ENCODE measurements at regions not wholly inside any gene's neighbourhood (a gene's known extent, or its start where the extent isn't known, plus 50 kb on each side); places are given as distances from the start of the nearest gene placed in this dataset.

DNA sequence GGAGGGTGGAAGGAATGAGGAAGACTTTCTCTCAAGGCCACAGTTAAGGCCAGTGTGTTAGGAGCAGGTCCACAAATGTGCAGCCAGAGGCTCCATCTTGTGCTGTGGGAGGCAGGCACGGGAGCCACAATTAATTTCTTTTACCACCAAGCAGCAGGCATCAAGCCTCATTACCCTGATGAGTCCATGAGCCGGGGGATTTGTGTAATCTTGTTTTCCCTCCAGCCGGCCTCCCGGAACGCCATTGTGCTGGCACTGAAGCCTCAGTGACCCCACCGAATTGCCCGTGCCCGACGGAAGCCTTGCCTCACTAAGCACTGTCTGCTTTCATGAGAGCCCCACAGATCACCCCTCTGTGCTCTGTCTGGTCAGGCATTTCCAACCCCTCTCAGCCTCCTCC is 154.7 kb upstream of the STX18 start:
- TF ChIP-seq, protein P1, sequence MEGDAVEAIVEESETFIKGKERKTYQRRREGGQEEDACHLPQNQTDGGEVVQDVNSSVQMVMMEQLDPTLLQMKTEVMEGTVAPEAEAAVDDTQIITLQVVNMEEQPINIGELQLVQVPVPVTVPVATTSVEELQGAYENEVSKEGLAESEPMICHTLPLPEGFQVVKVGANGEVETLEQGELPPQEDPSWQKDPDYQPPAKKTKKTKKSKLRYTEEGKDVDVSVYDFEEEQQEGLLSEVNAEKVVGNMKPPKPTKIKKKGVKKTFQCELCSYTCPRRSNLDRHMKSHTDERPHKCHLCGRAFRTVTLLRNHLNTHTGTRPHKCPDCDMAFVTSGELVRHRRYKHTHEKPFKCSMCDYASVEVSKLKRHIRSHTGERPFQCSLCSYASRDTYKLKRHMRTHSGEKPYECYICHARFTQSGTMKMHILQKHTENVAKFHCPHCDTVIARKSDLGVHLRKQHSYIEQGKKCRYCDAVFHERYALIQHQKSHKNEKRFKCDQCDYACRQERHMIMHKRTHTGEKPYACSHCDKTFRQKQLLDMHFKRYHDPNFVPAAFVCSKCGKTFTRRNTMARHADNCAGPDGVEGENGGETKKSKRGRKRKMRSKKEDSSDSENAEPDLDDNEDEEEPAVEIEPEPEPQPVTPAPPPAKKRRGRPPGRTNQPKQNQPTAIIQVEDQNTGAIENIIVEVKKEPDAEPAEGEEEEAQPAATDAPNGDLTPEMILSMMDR (conservative IDR thresholded peaks at IDR 0.05) = no peak
- no peak for TF ChIP-seq ZFX (IDR thresholded peaks at IDR 0.05)
